GM19452 (cell line): ENCODE measurements at regions not wholly inside any gene's neighbourhood (a gene's known extent, or its start where the extent isn't known, plus 50 kb on each side); places are given as distances from the start of the nearest gene placed in this dataset.
"Not testable (repeated sequence)": the region's sequence is repeated elsewhere in the genome, so short reads cannot be mapped to it uniquely, and the experiment has no call there.

Experiments
- ATAC-seq: cut with Tn5 transposase; IDR thresholded peaks from one replicate; pipeline ENCODE4 v1.9.1; 2021; ENCODE audit not compliant: unreplicated experiment

DNA sequence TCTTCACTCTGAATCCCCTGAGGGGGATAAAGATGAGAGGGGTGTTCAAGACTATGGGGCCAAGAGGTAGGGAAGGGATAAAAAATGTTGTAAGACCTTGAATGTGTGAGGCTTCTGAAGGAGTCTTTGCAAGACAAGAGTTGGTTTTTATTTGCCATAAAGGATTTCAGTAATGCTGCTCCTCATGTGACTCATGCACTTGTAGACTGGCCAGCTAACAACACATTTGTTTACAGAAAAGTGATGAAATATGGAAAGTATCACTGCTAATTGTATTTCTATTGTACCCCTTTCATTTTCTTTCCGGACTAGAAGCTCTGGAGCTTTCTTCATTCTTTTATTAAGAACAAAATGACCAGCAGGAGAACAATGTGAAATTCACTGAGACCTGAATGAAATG is 782.1 kb downstream of the EPHA4 start:
- ATAC-seq = no peak

DNA sequence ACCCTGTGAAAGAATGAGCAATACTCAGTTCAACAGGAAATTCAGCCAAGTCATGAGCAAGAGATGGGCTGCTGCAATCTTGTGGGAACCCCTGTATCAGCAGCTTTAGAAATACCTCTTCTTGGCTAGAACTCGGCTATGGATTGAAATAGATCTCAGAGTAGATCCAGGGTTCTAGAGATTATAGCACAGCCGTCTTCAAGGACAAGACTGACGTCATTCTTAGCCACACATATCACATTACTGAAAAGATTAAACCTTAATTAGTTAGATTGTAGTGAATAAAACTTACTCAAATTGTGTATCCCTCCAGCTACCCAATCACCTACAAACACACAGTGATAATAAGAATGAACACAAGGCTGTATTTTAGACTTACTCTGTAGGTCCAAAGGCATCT is 776.4 kb downstream of the EPHA4 start:
- ATAC-seq = no peak

DNA sequence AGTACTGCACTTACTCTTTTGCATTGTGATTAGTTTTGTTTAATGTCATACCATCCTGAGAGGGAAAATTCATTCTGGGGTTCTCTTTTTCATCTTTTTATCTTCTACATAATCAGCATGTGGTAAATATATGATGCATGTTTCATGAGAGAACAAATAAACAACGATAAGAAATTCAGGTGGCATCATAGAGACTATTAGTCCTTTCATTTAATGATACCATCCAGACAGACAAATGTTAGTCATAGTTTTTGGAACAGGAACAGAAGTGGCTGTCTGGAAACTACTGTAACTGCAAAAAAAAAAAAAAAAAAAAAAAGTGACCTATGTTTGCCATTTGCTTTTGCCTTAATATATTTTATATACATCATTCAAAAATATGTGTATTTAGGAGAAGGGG is 761.0 kb downstream of the EPHA4 start:
- ATAC-seq = no peak

DNA sequence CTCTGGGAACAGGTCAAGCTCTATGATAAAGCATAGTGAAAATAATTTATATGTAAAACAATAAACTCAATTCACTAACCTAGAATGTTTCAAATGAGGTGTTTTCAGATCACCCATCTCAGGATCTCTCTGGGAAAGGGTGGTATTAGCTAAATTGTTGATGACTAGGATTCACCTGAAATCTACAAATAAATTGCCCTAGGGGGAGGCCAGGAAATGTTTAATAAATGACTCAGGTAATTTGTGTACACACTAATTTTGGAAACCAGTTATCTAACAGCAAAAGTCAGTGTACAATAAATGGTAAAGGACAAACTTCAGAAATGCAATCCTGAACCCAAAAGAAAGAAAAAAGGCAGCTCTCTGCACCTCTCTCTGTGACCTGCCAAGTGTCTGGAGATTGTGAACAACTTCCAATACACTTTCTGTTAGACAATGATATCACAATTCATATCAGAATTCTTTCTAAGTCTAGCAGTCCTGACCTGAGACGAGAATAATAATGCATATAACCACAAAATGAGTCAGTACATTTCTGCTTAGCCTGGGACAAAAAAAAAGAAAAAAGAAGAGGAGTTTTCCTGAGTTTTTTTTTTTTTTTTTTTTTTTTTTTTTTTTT is 760.0 kb downstream of the EPHA4 start:
- no peak for ATAC-seq

DNA sequence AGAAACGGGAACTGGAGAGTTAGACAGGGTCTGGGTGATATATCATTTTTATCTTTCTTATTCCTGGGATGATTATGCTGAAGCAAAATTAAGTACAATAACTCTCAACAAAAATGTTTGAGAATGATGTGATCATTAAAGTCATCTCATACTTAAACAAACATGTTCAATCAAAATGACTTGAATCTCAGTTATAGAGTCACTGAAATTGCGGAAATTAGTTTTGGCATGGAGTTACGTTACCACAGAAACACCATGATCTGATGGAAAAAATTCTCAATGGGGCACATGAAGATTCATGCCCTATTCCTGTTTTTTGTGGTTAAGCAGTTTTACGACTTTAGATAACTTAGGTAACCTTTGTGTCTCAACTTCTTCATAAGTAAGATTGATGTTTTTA is 757.7 kb downstream of the EPHA4 start:
- ATAC-seq = no peak

DNA sequence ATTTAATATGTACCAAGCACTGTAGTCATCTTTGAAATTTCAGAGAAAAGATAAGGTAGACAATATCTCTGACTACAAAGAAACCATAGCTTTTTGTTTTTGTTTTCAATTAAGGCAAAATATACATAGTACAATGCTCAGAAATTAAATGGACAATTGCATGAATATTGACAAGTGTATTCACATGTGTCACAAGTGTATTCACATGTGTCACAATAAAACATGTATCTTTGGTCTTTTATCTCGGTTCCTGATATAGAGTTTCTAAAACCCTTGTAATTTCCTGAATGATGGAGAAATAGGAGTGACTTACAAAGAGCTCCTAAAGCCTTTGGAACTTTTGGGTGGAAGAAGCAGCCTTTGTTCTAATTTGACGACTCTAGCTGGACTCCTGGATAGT is 756.4 kb downstream of the EPHA4 start:
- ATAC-seq = no peak

DNA sequence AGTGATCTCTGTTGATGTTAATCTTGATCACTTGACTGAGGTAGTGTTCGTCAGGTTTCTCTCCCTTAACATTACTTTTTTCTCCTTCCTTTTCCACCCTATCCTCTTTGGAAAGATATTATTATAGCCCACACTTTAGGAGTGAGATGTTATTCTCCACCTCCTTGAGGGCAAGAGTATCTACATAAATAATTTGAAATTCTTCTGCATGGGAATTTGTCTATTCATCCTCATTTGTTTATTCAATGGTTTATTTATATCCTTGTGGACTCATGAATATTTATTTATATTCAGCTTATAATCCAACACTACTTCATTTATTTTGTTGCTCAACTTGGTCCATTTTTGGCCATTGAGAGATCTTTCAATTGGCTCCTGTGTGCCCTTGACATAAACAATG is 750.4 kb downstream of the EPHA4 start:
- no peak for ATAC-seq

DNA sequence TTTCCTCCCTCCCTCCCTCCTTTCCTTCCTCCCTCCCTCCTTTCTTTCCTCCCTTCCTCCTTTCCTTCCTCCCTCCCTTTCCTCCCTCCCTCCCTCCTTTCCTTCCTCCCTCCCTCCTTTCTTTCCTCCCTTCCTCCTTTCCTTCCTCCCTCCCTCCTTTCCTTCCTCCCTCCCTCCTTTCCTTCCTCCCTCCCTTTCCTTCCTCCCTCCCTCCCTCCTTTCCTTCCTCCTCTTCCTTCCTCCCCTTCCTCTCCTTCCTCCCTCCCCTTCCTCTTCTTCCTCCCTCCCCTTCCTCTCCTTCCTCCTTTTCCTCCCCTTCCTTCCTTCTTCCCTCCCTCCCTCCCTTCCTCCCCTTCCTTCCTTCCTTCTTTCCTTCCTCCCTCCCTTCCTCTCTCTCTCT is 748.5 kb downstream of the EPHA4 start:
- ATAC-seq = not testable (repeated sequence)

DNA sequence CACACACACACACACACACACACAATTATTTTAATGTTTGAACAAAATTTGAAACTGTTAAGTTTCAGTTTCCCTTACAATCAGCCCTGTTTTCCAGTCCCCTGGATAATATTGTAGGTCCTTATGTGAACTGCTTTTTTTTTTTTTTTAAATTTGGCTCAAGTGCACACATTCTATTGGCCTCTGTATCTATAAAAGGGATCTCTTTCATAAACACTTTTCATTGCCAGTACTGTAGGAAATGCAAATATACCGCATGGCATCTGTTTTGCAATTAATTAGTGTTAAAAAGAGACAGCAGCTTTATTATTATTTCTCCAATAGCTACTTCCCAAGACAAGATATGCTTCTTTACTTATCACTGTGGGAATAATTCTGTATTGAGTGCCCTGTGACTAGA is 738.7 kb downstream of the EPHA4 start:
- ATAC-seq = no peak

DNA sequence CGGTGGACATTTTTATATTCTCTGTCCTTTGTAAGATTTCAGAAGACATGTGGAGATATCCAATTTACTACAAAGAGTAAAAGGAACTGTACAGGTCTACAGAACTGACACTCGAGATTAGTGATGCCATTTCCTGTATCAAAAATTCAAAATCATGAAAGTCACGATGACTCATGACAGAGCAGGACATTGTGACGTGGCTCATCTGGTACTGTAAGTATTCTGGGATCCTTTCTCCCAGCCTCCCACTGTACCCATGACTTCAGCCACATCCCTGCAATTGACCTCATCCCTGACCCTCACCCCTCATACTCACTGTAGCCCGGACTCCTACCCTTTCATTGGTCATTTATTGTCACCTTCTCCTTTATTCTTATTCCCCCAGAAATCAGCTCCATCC is 736.5 kb downstream of the EPHA4 start:
- no peak for ATAC-seq

DNA sequence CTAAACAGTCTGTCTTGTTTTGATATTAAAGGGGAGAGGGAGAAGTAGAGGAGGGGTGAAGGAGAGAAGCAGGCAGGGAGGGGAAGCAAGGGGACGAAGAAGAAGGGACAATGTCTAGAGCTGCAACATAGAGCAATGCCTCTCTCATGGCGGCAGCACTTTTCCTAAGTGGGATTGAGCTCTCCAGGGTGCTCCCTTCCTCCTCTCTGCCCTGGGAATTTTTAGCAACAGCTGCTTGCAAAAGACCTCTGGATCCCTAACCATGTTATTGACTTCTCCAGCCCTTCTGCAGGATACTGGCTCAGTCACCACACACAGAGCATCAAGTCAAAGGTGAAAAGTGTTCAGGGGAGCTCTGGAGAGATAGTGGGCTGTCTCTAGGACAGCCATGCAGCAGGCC is 734.9 kb downstream of the EPHA4 start:
- ATAC-seq = no peak

DNA sequence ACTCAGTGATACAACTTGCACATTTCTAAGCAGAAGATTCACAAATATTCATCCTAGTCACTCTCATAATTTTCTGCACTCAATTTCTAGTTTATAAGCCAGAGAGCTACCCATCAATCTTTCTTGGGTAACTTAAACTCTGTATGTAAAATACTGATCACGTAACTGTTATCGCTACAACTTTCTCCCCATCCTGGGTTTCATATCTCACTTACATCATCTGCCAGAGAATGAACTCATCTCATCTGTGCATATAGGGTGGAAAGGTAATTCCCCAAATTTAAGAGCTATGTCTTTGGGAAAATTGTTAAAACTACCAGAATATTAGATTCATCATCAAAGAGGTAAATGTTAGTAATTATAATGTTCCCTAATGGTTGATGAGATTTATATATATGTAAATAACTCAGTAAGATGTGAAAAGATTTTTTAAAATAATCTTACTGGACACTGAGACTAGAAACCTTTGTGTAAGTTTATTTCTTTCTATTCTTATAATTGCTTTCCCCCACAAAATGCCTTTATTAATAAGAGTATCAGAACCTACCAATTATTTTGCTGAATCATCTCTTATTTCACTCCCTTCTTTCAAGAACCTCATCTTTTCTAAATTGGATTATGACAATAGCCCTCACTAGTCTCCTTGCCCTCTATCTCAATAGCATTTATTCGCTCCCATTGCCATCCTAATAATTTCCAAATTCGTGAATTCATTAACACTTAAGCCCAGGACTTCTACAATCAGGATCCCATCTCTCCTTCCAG is 729.0 kb downstream of the EPHA4 start:
- ATAC-seq = no peak

DNA sequence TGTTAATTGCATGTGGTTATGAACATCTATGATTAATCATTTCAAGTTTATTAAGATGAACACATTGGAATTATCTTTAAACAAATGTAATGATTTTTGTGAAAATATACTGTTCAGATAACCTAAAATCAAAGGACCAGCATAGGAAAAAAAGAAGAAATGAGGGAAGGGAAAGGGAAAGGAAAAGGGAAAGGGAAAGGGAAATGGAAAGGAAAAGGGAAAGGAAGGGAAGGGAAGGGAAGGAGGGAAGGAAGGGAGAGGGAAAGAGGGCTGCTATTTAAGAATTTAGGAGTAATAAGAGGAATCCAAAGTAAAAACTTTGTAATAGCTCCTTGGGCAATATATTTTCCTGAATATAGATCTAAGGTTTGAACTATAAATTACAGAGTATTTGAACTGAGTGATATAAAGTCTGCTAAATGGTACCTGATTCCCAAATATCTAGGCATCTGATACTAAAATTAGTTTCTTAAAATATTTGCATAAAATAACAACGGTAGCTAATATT is 726.3 kb downstream of the EPHA4 start:
- no peak for ATAC-seq

DNA sequence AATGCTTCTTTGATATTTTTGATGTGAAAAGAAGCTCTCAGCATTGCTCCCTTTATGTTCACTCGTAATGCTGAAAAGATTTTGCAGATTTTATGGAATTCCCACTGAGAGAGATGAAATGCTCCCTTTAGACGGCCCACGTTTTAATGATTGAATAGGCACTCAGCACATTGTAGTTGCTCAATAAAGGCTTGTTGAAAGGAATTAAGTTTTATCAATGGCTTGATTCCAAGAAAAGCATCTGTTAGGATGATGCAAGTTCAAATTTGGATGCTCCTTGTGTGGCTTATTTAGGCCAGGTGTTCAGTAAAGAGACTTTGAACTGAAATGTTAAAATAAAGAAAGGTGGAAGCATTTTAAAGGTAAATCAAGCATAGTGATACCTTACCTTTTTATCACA is 725.1 kb downstream of the EPHA4 start:
- ATAC-seq = no peak

DNA sequence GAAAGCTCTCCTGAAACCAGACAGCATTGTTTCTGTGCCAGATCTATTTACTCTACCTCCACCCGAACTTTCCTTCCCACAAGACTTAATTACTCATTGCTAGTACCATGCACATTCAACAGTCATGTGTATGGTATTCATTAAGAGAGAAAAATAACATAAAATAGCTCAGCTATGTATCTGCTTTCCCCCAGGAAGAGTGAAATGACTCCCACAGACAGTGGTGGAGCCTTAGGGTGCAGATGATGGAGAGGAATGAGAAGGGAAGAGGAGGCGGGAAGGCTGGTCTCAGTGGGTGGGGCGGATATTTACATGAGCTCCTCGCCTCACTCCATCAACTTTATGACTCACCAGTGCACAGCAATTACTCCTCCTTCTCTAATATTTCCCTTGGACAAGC is 724.5 kb downstream of the EPHA4 start:
- ATAC-seq = no peak

DNA sequence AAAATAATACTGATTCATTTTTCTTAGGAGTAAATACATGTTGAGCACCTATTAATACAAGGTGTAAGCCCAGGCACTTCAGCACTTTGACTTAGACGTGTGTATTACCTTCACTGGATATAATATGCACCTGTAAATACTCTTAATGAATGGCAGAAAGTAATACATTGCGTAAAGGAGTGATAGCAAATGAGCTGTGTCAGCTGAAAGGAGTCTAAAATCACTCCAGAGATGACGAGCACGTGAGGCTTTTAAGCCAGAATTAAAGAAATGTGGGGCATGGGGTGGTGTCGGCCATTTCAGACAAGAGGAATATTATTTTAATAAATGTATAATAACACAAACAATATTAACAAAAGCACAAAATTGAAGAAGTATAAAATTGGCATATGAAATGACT is 722.7 kb downstream of the EPHA4 start:
- ATAC-seq = no peak

DNA sequence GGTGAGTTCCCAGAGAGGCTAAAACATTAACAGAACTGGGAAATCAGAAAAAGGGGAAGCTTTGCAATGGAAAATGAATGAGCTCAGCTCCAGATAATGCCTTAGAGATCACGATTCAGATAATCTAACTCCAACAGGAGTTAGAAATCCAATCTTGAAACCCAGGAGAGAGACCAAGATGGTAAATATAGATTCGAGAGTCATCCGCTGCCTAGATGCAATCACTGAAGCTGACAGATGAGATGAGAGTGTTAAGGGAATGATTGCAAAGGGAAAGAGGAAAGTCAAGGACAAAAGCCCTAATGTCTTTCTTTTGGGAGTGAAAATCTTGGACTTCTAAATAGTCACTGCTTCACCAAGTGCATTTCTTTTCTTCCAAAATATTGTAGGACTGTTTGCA is 722.0 kb downstream of the EPHA4 start:
- ATAC-seq = no peak

DNA sequence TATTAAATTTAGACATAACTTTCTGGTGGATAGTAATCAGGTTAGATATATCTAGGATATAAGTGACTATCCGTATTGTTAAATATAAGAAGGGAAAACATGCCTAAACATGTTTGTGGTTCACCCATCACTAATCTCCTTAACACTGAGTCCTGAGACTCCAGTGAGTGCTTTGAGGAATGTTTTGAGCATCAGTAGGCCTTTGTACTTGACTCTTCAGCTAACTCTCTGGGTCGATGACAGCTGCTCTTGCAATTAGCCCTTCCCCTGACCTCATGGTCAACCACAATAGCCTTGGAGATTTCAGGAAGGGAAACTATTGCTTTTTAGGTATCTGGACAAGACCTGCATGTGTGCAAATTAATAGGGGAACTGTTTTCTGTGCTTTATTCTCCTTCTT is 716.8 kb downstream of the EPHA4 start:
- no peak for ATAC-seq

DNA sequence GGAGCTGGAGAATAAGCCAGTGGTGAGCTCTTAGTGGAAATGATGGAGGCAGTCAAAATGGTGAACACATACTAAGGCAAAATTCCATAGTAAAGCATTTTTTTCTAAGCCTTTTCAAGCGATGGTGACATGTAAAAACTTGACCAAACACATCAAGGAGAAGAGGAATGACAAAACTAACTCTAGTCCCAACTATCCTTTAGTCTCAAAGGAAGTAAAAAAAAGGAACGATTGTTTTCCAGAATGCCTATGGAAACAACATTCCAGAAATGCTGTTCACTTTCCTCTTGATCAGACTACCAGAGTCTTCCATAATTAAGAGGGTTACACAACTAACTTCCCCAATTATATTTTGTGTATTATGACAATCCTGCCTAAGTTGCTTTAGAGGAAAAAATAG is 715.6 kb downstream of the EPHA4 start:
- no peak for ATAC-seq

DNA sequence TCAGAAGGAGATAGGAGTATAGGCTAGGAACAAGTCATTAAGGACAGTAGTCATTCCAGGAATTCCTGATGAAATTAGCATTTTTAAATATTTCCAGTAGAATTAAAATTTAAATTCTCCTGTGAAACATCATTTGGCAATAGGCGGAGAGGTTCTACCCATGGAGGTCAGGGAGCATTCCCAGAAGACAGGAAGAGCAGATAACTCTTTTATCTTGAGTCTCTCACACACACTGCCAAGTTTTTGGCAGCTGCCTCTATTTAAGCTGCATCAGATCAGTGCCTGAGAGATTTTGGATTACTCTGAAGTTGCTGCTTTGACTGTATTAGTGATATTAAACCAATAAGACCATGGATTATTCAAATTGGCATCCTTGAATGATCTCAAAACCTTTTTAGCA is 714.7 kb downstream of the EPHA4 start:
- no peak for ATAC-seq

DNA sequence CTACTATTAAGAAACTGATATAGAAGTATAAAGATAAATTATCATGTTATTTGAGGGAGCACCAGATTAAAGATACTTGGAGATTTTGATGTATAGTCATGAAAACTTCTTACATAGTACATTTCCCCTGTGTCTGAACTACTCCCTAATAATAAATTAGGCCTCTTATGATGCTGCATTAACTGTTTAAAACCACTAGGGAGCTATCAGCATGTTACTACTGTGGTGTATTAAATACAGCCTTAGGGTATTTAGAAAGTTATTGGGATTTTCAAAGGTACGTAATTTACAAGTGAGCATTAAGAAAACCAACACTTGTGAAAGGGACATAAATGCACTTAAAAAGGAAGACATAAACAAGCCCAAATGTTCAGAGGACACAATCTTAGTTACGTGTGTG is 714.0 kb downstream of the EPHA4 start:
- ATAC-seq = no peak

DNA sequence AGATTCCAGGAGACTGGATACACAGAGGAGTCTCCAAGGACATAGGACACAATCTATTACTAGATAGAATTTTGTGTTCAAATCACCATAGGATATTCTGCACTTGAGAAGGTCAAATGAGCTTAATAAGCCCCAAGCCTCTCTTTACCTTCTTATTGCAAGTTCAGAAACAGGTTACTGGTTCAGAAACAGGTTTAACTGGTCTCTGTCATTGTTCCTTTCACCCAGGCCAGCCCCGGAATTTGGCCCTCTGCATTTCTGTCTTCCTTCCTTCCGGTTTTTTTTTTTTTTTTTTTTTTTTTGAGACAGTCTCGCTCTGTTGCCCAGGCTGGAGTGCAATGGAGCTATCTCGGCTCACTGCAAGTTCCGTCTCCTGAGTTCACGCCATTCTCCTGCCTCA is 700.2 kb downstream of the EPHA4 start:
- ATAC-seq = no peak
